Stimulated activated CD4-positive, alpha-beta T cell treated with anti-CD3 and anti-CD28 coated beads, Interleukin-1b, Interleukin-23, amount 100 ng/mL, for 24 hours (primary cell): ENCODE measurements at regions not wholly inside any gene's neighbourhood (a gene's known extent, or its start where the extent isn't known, plus 50 kb on each side); places are given as distances from the start of the nearest gene placed in this dataset.
"Not testable (repeated sequence)": the region's sequence is repeated elsewhere in the genome, so short reads cannot be mapped to it uniquely, and the experiment has no call there.

Experiments
- DNase-seq, 4 experiments: peaks; one replicate each; pipeline ENCODE4 v3.0.0-alpha.2; 2020; ENCODE audit warnings: low read depth in 4 of 4, low spot score in 1 of 4

DNA sequence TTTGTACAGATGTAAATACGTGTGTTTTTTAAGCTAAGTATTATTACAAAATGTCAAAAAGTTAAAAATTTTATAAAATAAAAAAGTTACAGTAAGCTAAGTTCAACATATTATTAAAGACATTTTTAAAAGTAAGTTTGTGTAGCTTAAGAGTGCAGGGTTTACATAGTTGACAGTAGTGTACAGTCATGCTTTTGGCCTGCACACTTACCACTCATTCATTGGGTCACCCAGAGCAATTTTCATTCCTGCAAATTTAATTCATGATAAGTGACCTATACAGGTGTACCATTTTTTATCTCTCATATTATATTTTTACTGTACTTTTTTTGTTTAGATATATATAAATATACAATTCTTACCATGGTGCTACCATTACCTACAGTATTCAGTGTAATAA, 769.9 kb upstream of the SLITRK6 start:
- DNase-seq: no peak

- no peak for DNase-seq
These were observed 770.8 kb upstream of the SLITRK6 start for GRCh38 chr13:86569974-86570373.

DNA sequence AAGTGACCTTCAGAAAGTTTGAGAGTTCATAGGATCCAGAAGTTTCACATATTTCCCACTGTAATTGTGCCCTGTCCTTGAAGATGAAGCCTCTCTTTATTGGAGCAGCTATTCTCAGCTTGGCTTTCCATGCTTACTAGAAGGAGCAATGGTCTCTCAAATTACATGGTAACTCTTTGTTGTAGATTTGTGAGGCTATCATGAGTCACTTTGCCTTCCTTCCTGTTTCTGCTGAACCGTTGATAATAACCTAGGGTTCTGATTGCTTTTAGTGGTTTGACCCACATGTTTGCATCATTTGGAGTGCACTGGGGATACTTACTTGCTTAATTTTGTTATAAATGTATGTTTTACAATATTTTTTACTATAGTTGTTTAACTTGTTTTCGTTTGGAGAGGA, 772.9 kb upstream of the SLITRK6 start:
- no peak for DNase-seq

- no peak for DNase-seq
These were observed 780.4 kb upstream of the SLITRK6 start for GRCh38 chr13:86579662-86580061.

DNA sequence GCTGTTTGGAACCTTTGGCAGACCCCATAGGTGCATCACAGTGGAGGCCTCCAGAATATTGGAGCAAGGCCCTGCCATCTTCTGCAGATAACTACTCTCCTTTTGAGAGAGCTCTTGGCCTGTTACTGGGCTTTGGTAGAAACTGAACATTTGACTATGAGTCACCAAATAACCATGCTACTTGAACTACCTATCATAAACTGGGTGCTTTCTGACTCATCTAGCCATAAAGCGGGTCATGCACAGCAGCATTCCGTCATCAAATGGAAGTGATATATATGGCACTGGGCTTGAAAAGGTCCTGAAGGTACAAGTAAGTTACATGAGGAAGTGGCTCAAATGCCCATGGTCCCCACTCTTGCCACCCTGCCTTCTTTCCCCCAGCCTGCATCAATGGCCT, 782.5 kb upstream of the SLITRK6 start:
- DNase-seq: no peak

- no peak for DNase-seq
These were observed 785.1 kb upstream of the SLITRK6 start for GRCh38 chr13:86584301-86584700.

GRCh38 chr13:86585835-86586234, 786.6 kb upstream of the SLITRK6 start:
- no peak for DNase-seq

DNA sequence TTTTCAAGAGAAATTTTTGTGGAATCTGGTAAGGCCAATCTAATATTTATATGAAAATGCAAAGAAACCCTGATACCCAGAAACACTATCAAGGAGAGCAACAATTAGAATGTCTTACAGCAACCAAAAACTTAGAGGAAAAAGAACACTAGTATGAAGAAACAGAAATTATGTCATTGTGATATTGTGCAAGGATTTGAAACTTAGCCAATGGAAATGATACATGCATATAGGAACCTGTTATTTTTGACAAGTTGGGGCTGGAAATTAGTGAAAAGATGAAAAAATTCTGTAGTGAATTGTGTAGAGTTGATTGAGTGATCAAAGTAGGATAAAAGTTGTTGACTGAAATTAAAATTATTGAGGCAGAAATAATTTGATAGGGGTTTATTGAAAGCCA, 792.6 kb upstream of the SLITRK6 start:
- DNase-seq: no peak

- no peak for DNase-seq
These were observed 802.1 kb upstream of the SLITRK6 start for GRCh38 chr13:86601351-86601750.

GRCh38 chr13:86606264-86606663, 807.0 kb upstream of the SLITRK6 start:
- DNase-seq: no peak

DNA sequence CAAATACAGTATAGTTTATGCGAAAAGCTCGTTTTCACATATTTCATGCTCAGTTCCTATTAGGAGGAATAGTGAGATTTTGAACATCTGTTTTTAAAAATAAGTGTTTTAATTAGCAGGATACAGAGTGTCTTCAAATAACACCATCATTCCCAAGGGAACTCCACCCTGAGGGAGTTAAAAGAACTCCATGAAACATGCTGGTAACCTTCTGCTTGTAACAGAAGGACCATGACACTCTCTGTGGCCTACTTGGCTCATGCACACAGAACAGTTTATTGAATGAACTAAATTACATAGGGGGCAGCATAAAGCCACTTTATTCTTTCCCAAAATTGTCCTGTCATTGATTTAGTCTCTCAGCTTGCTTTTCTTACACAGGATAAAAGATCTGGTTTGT, 809.5 kb upstream of the SLITRK6 start:
- no peak for DNase-seq

- DNase-seq: no peak
These were observed 834.1 kb upstream of the SLITRK6 start for GRCh38 chr13:86633346-86633745.

DNA sequence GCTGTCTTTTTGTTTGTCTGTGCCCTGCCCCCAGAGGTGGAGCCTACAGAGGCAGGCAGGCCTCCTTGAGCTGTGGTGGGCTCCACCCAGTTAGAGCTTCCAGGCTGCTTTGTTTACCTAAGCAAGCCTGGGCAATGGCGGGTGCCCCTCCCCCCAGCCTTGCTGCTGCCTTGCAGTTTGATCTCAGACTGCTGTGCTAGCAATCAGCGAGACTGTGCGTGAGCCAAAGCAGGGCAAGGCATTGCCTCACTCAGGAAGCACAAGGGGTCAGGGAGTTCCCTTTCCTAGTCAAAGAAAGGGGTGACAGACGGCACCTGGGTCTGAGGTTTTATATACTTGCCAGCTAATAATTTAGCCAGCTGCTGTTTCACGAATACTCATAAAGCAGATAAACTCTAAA, 852.0 kb upstream of the SLITRK6 start:
- DNase-seq: not testable (repeated sequence)

GRCh38 chr13:86653009-86653408, 853.8 kb upstream of the SLITRK6 start:
- no peak for DNase-seq

DNA sequence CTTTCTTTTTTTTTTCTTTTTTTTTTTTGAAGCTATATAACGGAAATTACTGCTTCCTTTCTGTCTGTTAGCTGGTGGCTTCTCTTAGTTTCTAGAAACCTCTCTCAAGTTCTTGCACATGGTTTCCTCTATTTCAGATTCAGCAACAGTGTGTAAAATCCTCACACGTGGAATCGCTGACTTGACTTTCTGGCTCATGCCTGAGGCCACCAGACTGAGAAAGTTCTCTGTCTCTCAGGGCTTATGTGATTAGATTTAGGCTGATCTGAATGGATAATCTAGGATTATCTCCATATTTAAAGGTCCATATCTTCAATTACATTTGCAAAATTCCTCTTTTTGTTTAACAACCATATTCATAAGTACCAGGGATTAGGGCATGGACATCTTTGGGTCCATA, 856.3 kb upstream of the SLITRK6 start:
- no peak for DNase-seq

GRCh38 chr13:86660090-86660489, 860.9 kb upstream of the SLITRK6 start:
- no peak for DNase-seq

DNA sequence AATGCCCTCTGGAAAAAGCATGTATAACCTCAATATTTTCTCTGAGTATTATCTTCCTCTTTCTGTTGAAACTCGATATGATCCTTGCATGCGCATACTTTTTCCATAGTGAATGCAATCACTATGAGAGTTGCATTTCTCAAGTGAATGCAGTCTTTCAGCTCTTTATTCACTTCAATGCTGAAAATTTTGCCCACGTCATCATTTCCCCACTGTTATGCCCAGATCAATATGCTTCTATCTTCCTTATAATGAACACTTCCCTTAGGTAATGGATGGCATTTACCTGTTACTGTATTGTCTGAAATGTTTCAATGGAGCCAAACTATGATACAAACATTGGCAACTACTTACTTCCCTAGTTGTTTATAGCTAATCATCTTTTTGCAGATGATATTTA, 866.6 kb upstream of the SLITRK6 start:
- DNase-seq: no peak

DNA sequence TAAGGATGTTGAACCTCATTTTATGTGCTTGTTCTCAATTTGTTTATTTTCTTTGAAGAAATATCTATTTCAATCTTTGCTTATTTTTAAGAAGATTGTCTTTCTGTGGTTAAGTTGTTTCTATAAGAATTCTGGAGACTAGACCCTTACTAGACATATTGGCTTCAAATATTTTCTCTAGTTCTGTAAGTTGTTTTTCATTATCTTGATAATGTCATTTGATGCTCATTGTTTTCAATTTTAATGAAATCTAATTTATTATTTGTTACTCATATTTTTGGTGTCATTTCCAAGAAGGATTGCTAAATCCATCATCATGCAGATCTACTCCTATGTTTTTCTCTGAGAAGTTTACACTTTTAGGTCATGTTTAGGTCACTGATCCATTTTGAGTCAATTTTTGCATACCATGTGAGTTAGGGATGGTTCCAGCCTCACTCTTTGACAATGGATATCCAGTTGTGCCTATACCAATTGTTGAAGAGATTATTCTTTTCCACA, 874.8 kb upstream of the SLITRK6 start:
- DNase-seq: no peak

GRCh38 chr13:86681223-86681622, 882.0 kb upstream of the SLITRK6 start:
- DNase-seq: no peak

- no peak for DNase-seq
These were observed 885.2 kb upstream of the SLITRK6 start for GRCh38 chr13:86684402-86684801.

DNA sequence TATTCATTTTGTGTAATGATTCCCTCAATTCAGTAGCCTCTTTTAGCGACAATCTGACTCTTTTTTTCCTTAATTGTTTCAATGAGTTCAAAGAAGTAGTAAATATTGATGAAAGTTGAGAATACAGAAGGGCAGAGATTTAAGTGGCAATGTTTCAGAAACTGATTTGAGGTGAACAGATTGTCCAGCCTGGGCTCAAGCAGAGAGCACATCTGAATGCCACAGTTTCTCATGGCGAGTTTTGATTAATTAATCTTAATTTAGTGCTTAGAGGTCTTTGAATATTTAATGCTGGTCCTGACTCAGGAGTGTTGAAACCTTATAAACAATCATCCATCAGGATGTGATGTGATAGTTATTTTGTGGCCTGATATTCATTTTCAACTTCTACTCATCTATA, 890.7 kb upstream of the SLITRK6 start:
- DNase-seq: no peak

GRCh38 chr13:86692291-86692690, 893.1 kb upstream of the SLITRK6 start:
- DNase-seq: no peak

- DNase-seq: no peak
These were observed 910.8 kb upstream of the SLITRK6 start for GRCh38 chr13:86710013-86710412.

- no peak for DNase-seq
These were observed 911.7 kb upstream of the SLITRK6 start for GRCh38 chr13:86710896-86711295.
